RWPE1 (cell line): ENCODE measurements at regions not wholly inside any gene's neighbourhood (a gene's known extent, or its start where the extent isn't known, plus 50 kb on each side); places are given as distances from the start of the nearest gene placed in this dataset.

Experiments used
- CTCF ChIA-PET: fragments of 350-600 bp; sonication (Branson Sonifier 250); formaldehyde crosslinking; extraction: SDS; loops from one replicate; lab custom pipeline; 2021; lab: Yijun Ruan, JAX
- POLR2A ChIA-PET: fragments of 400-600 bp; formaldehyde crosslinking; extraction: SDS; loops from one replicate; lab custom pipeline; 2020; ENCODE audit warnings: antibody characterized with exemption; ENCODE audit not compliant: low non-redundant PET; lab: Yijun Ruan, JAX
- DNase-seq: peaks from one replicate; pipeline ENCODE4 v3.0.0; 2012; ENCODE audit warnings: low spot score
- H3K27ac ChIP-seq: fragments of 450-650 bp; 2 replicates; pipeline ENCODE4 v1.5.1; 2017
- CTCF ChIP-seq: fragments of 450-650 bp; conservative IDR thresholded peaks from 2 replicates; pipeline ENCODE4 v1.5.1; 2017; ENCODE audit warnings: low read depth, mild to moderate bottlenecking

DNA sequence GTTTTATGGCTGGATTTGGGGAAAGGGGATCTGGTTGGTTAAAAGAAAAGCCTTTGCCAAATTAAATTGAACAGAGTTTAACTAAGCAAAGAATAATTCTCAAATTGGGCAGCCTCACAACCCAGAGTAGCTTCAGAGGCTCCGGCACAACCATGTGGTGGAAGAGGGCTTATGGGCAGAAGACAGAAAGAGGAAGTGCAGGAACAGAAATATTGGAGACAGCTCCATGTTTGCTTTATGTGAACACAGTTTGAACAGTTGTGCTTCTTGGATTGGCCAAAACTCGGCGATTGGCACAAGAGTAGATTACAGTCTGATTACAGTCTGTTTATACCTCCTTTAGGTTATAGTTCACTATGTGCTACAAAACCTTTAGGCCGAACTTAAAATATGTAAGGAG lies 562.7 kb downstream of the TRIML1 start:
- H3K27ac ChIP-seq: no peak overlapping the region
- TF ChIP-seq CTCF: no peak
- no peak for DNase-seq
- POLR2A ChIA-PET: no interaction called here
- CTCF ChIA-PET: no interaction called here

- DNase-seq: no peak
- POLR2A ChIA-PET: no interaction called here
- no peak for TF ChIP-seq CTCF
- CTCF ChIA-PET: no interaction called here
- no peak overlapping the region for H3K27ac ChIP-seq
Observed at GRCh38 chr4:188704288-188704687, 565.0 kb downstream of the TRIML1 start.

DNA sequence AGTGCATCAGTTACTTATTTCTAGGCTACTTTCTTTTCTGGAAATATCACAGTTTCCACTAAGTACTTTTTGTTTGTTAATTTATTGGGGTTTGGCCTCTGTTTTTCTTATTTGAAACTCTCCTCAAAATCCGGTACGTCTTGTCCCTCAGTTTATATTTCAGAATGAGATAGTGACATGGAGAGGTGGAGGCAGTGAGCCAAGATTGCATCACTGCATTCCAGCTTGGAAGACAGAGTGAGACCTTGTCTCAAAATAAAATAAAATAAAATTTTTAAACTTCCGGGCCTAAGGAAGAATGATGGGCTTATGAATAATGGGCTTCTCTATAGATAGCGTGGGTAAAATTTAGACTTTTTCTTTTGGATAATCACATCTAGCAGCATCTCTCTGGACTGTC lies 567.8 kb downstream of the TRIML1 start:
- CTCF ChIA-PET: no interaction called here
- no peak for TF ChIP-seq CTCF
- no peak for DNase-seq
- POLR2A ChIA-PET: no interaction called here
- no peak overlapping the region for H3K27ac ChIP-seq

- H3K27ac ChIP-seq: no peak overlapping the region
Observed at GRCh38 chr4:188714501-188714900, 575.3 kb downstream of the TRIML1 start.

GRCh38 chr4:188714907-188715306 lies 575.7 kb downstream of the TRIML1 start:
- DNase-seq: no peak

More at GRCh38 chr4:188714501-188714900, 575.3 kb downstream of the TRIML1 start:
- POLR2A ChIA-PET: no interaction called here
- CTCF ChIA-PET: no interaction called here
- no peak for TF ChIP-seq CTCF
- no peak for DNase-seq

DNA sequence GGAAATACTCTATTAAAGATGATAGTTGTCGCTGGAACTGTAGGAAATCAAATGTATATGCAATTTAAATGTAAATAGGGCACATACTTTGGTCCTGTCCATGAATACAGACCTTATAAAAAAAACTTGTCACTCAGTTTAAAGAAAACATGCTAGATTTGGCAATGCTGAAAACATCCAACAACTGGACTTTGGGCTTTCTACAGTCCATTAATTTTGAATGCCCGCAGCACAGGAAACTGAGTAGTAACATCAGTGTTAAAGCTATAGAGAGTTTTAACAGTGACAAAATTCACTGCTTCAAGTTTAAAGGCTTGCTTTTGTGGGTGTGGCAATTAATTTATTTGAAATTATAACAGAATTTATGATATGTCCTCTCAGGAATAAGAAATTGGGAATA lies 578.4 kb downstream of the TRIML1 start:
- TF ChIP-seq CTCF: no peak
- ChIA-PET POLR2A (no interaction called here), CTCF (interaction anchor here (0.7 kb wide), 1 partner anchor 216 kb away, joined by 3 read pairs; no protein-coding TSS in a partner anchor)
- no peak for DNase-seq
- H3K27ac ChIP-seq: no peak overlapping the region

More at GRCh38 chr4:188714907-188715306, 575.7 kb downstream of the TRIML1 start:
- CTCF ChIA-PET: no interaction called here
- no peak for TF ChIP-seq CTCF
- H3K27ac ChIP-seq: no peak overlapping the region
- POLR2A ChIA-PET: no interaction called here

DNA sequence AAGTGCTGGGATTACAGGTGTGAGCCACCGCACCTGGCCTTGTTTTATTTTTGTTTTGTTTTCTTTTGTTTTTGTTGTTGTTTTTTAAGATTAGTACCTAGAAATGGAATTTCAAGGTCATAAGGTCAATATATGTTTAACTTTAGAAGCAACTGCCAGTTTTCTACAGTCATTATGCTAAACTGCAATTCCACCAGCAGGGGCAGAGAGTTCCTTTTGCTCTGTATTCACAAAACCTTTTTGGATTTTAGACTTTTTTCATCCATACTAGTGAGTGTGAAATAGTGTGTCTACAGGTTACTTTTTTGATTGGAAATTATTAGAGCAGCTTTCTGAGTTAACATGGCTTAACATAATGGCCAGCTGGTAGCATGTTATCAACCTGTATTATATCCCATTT lies 580.6 kb downstream of the TRIML1 start:
- DNase-seq: no peak
- CTCF ChIA-PET: no interaction called here
- TF ChIP-seq CTCF: no peak
- POLR2A ChIA-PET: no interaction called here
- H3K27ac ChIP-seq: no peak overlapping the region
